ENCODE measurements at regions not wholly inside any gene's neighbourhood (a gene's known extent, or its start where the extent isn't known, plus 50 kb on each side); places are given as distances from the start of the nearest gene placed in this dataset.

- DNase-seq (ENCODE audit: low read depth): no peak
- H3K4me3 ChIP-seq (ENCODE audit: low read depth, low read length): no peak overlapping the region
- TF ChIP-seq, protein P1, sequence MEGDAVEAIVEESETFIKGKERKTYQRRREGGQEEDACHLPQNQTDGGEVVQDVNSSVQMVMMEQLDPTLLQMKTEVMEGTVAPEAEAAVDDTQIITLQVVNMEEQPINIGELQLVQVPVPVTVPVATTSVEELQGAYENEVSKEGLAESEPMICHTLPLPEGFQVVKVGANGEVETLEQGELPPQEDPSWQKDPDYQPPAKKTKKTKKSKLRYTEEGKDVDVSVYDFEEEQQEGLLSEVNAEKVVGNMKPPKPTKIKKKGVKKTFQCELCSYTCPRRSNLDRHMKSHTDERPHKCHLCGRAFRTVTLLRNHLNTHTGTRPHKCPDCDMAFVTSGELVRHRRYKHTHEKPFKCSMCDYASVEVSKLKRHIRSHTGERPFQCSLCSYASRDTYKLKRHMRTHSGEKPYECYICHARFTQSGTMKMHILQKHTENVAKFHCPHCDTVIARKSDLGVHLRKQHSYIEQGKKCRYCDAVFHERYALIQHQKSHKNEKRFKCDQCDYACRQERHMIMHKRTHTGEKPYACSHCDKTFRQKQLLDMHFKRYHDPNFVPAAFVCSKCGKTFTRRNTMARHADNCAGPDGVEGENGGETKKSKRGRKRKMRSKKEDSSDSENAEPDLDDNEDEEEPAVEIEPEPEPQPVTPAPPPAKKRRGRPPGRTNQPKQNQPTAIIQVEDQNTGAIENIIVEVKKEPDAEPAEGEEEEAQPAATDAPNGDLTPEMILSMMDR (IDR thresholded peaks at IDR 0.05; ENCODE audit: control insufficient read depth, extremely low read depth, insufficient read depth): no peak
Observed at GRCh38 chr20:6504826-6505225, 262.7 kb upstream of the BMP2 start.

DNA sequence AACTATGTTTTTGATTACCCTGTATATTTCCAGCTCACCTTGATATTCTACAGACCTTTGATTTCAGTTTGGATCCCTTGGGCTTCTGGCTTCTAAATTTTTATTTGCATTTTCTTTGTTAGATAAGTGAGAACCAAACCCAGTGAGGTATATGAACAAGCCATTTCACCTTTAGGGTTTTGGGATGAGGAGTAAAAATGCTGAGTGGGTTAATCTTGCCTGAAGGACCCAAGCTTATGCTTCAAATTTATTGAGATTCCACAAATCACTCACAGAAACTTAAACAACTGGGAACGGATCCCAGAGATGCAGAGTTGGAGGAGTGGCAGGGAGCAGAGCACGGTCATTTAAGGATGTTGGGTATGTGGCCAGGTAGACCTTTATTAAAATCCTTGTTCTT, 263.3 kb upstream of the BMP2 start:
- no peak overlapping the region for H3K4me3 ChIP-seq (ENCODE audit: low read depth, low read length)
- TF ChIP-seq, protein P1 (IDR thresholded peaks at IDR 0.05; ENCODE audit: control insufficient read depth, extremely low read depth, insufficient read depth): no peak
- DNase-seq (ENCODE audit: low read depth): no peak

DNA sequence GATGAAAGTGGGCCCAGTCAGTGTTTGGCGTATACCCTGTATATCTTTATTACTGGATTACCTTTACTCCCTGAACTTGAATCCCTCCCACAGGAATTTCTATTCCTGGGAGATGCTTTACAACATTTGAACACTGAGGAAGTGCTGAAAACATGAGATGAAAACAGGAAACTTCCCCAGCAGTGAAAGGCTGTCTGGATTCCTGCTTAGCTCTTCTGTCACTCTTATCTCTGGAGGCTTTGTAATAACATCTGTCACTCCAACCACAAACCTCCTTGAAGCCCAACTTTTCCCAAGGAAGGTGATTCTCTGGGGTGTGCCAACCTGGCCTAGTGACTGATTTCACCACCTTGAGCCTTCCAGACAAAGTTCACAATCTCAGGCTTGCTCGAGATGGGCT, 264.5 kb upstream of the BMP2 start:
- no peak for DNase-seq (ENCODE audit: low read depth)
- no peak overlapping the region for H3K4me3 ChIP-seq (ENCODE audit: low read depth, low read length)
- TF ChIP-seq, protein P1 (IDR thresholded peaks at IDR 0.05; ENCODE audit: control insufficient read depth, extremely low read depth, insufficient read depth): no peak

DNA sequence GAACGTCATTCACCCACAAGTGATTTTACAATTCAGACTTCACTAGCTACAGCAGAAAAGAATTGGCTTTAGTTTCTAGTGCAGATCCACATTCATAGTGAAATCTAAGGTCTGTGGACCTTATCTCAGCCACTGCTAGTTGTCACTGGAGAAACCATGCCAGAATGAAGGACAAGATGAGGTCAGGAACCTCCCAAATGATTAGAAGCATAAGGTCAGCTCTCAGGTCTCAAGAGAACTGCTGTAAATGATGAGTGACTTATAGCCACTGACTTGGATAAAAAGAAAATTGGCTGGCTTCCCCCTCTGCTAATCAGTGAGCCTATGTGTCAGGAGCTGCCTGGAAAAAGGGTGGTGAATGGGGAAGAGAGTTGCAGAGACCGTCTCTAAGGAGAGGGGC, 265.3 kb upstream of the BMP2 start:
- TF ChIP-seq, protein P1 (IDR thresholded peaks at IDR 0.05; ENCODE audit: control insufficient read depth, extremely low read depth, insufficient read depth): no peak
- no peak for DNase-seq (ENCODE audit: low read depth)
- H3K4me3 ChIP-seq (ENCODE audit: low read depth, low read length): no peak overlapping the region

DNA sequence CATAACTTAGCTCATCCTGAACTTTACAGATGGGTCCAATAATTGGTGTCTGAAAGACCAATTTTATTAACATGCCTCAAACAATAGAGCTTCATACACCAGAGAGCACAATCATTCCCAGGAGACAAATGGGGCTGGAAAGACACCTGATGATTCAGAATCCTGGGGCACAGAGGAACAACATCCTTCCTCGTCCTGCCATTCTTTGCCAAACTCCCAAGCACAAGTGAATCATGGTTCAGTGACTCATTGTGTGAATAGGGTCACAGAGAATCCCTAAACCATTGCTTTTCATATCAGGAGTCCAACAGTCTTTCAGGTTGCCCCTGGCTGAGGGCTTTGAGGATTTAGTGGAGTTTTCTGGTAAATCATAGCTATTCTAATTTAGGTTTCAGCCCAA, 266.4 kb upstream of the BMP2 start:
- TF ChIP-seq, protein P1 (IDR thresholded peaks at IDR 0.05; ENCODE audit: control insufficient read depth, extremely low read depth, insufficient read depth): no peak
- DNase-seq (ENCODE audit: low read depth): no peak
- no peak overlapping the region for H3K4me3 ChIP-seq (ENCODE audit: low read depth, low read length)

DNA sequence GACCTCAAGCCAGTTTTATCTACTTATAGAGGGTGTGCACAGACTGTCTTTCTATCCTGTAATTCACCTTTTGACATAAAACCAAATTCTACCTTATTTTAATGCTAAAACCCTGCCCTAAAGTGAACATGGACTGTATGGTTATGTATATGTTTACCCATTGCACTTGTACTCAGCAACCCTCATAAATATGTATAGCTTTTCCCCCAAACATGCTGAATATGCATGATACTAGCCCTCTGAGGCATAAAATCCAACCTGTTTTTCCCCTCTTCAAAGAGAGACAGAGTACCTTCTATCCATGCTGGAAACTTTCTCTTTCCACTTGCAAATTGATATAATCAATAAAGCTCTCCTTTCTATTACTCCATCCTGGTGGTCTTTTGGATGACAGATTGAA, 267.9 kb upstream of the BMP2 start:
- TF ChIP-seq, protein P1 (IDR thresholded peaks at IDR 0.05; ENCODE audit: control insufficient read depth, extremely low read depth, insufficient read depth): no peak
- DNase-seq (ENCODE audit: low read depth): no peak
- H3K4me3 ChIP-seq (ENCODE audit: low read depth, low read length): no peak overlapping the region

GRCh38 chr20:6496874-6497273, 270.6 kb upstream of the BMP2 start:
- no peak for DNase-seq (ENCODE audit: low read depth)
- H3K4me3 ChIP-seq (ENCODE audit: low read depth, low read length): no peak overlapping the region
- TF ChIP-seq, protein P1 (IDR thresholded peaks at IDR 0.05; ENCODE audit: control insufficient read depth, extremely low read depth, insufficient read depth): no peak

All from LNCaP clone FGC (cell line).